ENCODE measurements at regions not wholly inside any gene's neighbourhood (a gene's known extent, or its start where the extent isn't known, plus 50 kb on each side); places are given as distances from the start of the nearest gene placed in this dataset.

DNA sequence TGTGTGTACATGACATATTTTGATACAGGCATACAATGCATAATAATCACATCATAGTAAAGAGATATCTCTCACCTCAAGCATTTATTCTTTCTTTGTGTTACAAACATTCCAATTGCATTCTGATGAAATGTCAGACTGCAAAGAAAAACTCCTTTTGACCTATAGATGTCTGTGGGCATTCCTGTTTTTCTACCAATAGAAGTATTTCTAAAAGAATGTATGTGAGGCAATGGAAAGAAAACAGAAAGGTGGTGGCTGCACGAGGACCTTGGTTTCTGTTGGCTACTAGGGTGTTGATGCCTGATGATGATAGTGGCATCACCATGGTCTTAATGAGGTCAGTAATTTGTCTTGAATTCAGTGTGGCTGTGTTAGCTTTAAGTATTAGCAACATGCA lies 137.0 kb upstream of the ANO3 start:
- TF ChIP-seq POLR2A (IDR thresholded peaks at IDR 0.05), result no peak
- TF ChIP-seq, protein P1, sequence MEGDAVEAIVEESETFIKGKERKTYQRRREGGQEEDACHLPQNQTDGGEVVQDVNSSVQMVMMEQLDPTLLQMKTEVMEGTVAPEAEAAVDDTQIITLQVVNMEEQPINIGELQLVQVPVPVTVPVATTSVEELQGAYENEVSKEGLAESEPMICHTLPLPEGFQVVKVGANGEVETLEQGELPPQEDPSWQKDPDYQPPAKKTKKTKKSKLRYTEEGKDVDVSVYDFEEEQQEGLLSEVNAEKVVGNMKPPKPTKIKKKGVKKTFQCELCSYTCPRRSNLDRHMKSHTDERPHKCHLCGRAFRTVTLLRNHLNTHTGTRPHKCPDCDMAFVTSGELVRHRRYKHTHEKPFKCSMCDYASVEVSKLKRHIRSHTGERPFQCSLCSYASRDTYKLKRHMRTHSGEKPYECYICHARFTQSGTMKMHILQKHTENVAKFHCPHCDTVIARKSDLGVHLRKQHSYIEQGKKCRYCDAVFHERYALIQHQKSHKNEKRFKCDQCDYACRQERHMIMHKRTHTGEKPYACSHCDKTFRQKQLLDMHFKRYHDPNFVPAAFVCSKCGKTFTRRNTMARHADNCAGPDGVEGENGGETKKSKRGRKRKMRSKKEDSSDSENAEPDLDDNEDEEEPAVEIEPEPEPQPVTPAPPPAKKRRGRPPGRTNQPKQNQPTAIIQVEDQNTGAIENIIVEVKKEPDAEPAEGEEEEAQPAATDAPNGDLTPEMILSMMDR (IDR thresholded peaks at IDR 0.05), result no peak
- intact Hi-C loops (cut with DNase I; ENCODE audit: low total_unique reads), result no loop called here
- H3K4me3 ChIP-seq (ENCODE audit: low read depth, poor library complexity, severe bottlenecking), result no peak overlapping the region
- DNase-seq (ENCODE audit: low spot score in 2 of 2), result no peak
- 74 to 79% methylated on average over 1 of the region's 1 CpG for WGBS, 2 donors

DNA sequence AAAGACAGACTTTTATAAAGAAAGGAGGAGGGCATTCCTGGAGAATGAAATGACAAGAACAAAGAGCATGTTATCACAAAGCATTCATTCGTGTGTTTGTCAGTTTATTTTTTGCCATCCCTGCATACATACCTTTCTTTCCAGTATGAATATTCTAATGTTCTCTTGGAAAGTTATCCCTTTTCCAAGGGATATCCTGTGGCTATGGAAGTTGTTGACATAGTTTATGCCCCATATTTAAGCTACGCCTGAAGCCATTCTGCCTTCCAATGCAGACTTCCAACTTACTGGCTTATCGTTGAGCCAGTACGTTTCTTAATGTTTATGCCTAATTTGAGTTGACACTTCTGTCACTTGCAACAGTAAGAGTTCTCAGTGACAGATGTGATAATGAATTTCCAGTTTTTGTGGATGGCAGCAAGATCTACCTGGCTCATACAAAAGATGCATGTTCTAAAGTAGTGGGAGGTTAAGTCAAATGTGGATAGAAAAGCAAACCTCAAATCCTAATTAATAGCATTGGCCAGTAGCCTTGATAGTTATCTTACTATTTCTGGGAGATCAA lies 133.3 kb upstream of the ANO3 start:
- no peak overlapping the region for H3K4me3 ChIP-seq (ENCODE audit: low read depth, poor library complexity, severe bottlenecking)
- DNase-seq (ENCODE audit: low spot score in 2 of 2), result no peak
- intact Hi-C loops (cut with DNase I; ENCODE audit: low total_unique reads), result no loop called here
- no peak for TF ChIP-seq POLR2A (IDR thresholded peaks at IDR 0.05)
- TF ChIP-seq, protein P1 (IDR thresholded peaks at IDR 0.05), result no peak
- 58 to 75% methylated on average over 4 of the region's 4 CpGs for WGBS, 2 donors

DNA sequence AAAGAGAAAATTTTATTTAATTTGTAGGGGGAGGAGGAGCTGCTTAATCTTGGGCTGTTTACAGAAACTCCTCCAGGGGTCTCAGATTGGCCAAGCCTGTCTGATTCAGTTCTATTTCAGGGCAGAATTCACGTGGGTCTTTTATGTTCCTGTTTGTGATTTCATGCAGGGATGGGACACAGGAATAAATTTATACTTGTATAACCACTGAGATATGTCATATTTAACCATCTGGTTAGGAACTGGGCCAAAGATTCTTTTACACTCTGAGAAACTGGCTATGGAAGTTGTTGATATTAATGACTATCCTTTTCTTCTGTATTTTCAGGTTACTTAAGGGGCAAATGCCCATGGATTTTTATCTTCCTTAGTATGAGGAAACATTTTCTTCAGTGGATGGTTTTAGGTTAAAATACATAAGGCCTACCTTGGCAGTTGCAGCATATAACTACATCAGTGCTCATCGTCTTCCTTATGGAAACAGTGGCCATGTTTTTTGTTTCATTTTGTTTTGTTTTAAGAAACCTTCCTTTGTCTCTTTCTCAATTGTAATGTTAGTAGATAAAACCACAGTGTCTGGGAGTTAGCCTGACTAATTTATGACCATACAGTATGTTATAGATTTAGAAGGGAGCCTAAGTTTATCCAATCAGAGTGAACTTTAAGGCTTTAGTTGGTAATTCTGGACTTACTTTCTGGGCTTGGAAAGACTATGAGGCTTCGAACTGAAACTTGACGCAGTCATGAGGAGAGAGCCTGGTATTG lies 132.4 kb upstream of the ANO3 start:
- no peak overlapping the region for H3K4me3 ChIP-seq (ENCODE audit: low read depth, poor library complexity, severe bottlenecking)
- TF ChIP-seq, protein P1 (IDR thresholded peaks at IDR 0.05), result no peak
- TF ChIP-seq POLR2A (IDR thresholded peaks at IDR 0.05), result no peak
- no peak for DNase-seq (ENCODE audit: low spot score in 2 of 2)
- WGBS, 2 donors, result 66 to 68% methylated on average over 4 of the region's 4 CpGs
- intact Hi-C loops (cut with DNase I; ENCODE audit: low total_unique reads), result no loop called here

DNA sequence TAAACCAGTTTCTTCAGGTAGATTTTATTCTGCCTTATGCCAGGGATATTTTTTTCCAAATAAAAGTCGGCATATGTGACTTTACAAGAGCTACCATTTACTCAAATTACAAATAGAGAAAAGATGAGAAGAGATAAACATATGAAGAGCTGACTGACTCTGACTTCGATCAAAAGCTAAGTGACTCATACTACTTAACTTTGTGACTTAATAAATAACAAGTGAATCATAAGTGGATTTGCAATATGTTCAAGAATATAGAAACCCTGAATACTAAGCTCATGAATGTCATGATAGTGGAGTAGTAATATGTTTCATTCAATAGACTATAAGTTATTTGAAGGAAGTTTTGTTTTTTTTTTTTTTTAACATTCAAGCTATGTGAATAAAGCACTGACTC lies 130.5 kb upstream of the ANO3 start:
- no peak overlapping the region for H3K4me3 ChIP-seq (ENCODE audit: low read depth, poor library complexity, severe bottlenecking)
- WGBS, 2 donors, result 42 to 54% methylated on average over 2 of the region's 2 CpGs
- DNase-seq (ENCODE audit: low spot score in 2 of 2), result no peak
- intact Hi-C loops (cut with DNase I; ENCODE audit: low total_unique reads), result no loop called here
- TF ChIP-seq, protein P1 (IDR thresholded peaks at IDR 0.05), result no peak
- TF ChIP-seq POLR2A (IDR thresholded peaks at IDR 0.05), result no peak

DNA sequence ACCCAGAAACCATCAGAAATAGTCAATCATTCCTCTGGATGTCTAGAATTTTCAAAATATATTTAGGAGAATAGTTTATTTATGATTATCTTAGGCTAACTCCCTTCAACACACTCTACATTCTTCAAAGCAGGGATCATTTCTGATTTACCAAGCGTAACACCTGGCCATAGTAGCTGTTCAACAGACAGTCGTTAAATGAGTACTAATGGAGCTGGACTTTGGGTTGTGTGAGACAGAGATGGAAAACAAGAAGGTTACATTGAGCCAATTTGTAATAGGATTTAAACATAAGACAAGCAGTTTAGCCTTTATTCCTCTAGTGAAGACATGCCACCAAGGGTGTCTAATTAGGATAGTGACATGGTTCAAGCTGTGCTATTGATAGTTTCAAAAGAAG lies 129.2 kb upstream of the ANO3 start:
- no peak for DNase-seq (ENCODE audit: low spot score in 2 of 2)
- no peak for TF ChIP-seq POLR2A (IDR thresholded peaks at IDR 0.05)
- TF ChIP-seq, protein P1 (IDR thresholded peaks at IDR 0.05), result no peak
- intact Hi-C loops (cut with DNase I; ENCODE audit: low total_unique reads), result no loop called here
- H3K4me3 ChIP-seq (ENCODE audit: low read depth, poor library complexity, severe bottlenecking), result no peak overlapping the region
- WGBS, 2 donors, result 97 to 99% methylated on average over 2 of the region's 2 CpGs
